ENCODE measurements at regions not wholly inside any gene's neighbourhood (a gene's known extent, or its start where the extent isn't known, plus 50 kb on each side); places are given as distances from the start of the nearest gene placed in this dataset.

DNA sequence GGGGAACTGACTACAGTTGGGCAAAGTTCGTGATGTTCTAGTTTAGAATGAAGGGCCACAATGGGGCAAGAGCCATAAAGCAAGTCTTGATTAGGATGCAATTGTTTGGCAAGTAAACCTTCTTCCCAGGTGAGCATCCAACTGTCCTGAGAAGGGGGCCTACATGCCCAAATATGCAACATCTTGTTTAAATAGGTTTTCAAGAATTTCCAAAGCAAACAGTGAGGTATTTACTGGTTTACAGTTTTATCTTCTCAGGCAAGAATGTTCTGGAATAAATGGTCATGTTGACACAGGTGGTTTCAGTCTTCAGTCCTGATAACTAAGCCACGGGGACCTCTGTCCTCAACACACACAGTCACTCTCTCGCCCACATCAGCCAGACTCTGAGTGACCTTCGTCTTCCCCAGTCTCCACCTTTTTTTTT lies 90.3 kb upstream of the FAM174B start:
- no peak overlapping the region for H4K8ac ChIP-seq (ENCODE audit: low read depth, low read length)
- no peaks in the 10 kb centered on the region for H3K27me3 ChIP-seq (ENCODE audit: insufficient read depth, low read length)
- H3K9me3 ChIP-seq (ENCODE audit: insufficient read depth, low read depth, low read length), result no peaks in the 10 kb centered on the region
- WGBS (ENCODE audit: extremely low coverage, insufficient coverage, insufficient read length), result no CpG with 5 or more reads among the region's 4 CpGs
- no peak overlapping the region for H3K9ac ChIP-seq (ENCODE audit: low read length)
- H3K4me1 ChIP-seq (ENCODE audit: control insufficient read depth in 1 of 2, insufficient read depth in 2 of 2, low read length in 2 of 2), result no peaks in the 10 kb centered on the region
- no peak for DNase-seq
- no peak overlapping the region for H3K23ac ChIP-seq (ENCODE audit: low read length)
- H4K91ac ChIP-seq (ENCODE audit: low read depth, low read length), result no peak overlapping the region
- no peak overlapping the region for H2BK120ac ChIP-seq (ENCODE audit: insufficient read depth, low read length, poor library complexity)
- no peak overlapping the region for H4K12ac ChIP-seq (ENCODE audit: low read depth, low read length)
- H3K4me2 ChIP-seq (ENCODE audit: low read length), result no peak overlapping the region
- no peak overlapping the region for H3K18ac ChIP-seq (ENCODE audit: low read length)
- H3K4ac ChIP-seq (ENCODE audit: low read depth, low read length), result no peak overlapping the region
- H3K14ac ChIP-seq (ENCODE audit: low read length), result no peak overlapping the region
- no peaks in the 10 kb centered on the region for H3K79me2 ChIP-seq (ENCODE audit: control insufficient read depth, insufficient read depth, low read length, poor library complexity)
- no peak overlapping the region for H2BK5ac ChIP-seq (ENCODE audit: low read depth, low read length, poor library complexity)
- no peak overlapping the region for H2AK5ac ChIP-seq (ENCODE audit: low read length)
- H2BK12ac ChIP-seq (ENCODE audit: low read length), result no peak overlapping the region
- H3K79me1 ChIP-seq (ENCODE audit: low read length), result no peaks in the 10 kb centered on the region
- H2AFZ ChIP-seq (ENCODE audit: insufficient read depth, low read length, poor library complexity), result no peak overlapping the region
- no peak overlapping the region for H3K27ac ChIP-seq (ENCODE audit: low read depth, low read length)
- no peaks in the 10 kb centered on the region for H3K36me3 ChIP-seq (ENCODE audit: control insufficient read depth in 1 of 2, insufficient read depth in 2 of 2, low read length in 2 of 2)
- H3K4me3 ChIP-seq (ENCODE audit: low read depth, low read length), result no peak overlapping the region

DNA sequence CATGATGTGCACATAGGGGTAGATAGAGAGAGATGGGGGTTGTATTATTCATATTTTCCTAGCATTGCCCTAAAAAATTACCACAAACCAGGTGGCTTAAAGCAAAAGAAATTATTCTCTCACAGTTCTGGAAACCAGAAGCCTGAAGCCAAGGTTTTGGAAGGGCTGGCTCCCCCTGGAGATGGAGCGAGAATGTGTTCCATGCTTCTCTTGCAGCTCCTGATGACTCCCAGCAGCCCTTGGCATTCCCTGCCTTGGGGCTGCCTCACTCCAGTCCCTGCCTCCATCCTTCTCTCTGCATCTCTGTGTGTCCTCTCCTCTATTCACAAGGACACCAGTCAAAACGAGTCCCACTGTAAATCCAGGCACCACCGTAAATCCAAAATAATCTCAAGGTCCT lies 91.5 kb upstream of the FAM174B start:
- Histone ChIP-seq H3K18ac (ENCODE audit: low read length) (no peak overlapping the region), H3K4me1 (ENCODE audit: control insufficient read depth in 1 of 2, insufficient read depth in 2 of 2, low read length in 2 of 2) (peaks cover 0 to 4% of the 10 kb centered on the region in 2 experiments), H3K79me1 (ENCODE audit: low read length) (no peaks in the 10 kb centered on the region), H4K91ac (ENCODE audit: low read depth, low read length) (no peak overlapping the region), H3K79me2 (ENCODE audit: control insufficient read depth, insufficient read depth, low read length, poor library complexity) (no peaks in the 10 kb centered on the region), H3K4me3 (ENCODE audit: low read depth, low read length) (no peak overlapping the region), H3K27ac (ENCODE audit: low read depth, low read length) (no peak overlapping the region), H4K8ac (ENCODE audit: low read depth, low read length) (no peak overlapping the region), H2BK5ac (ENCODE audit: low read depth, low read length, poor library complexity) (no peak overlapping the region), H4K12ac (ENCODE audit: low read depth, low read length) (no peak overlapping the region), H3K23ac (ENCODE audit: low read length) (no peak overlapping the region), H3K36me3 (ENCODE audit: control insufficient read depth in 1 of 2, insufficient read depth in 2 of 2, low read length in 2 of 2) (no peaks in the 10 kb centered on the region), H3K14ac (ENCODE audit: low read length) (no peak overlapping the region), H3K9ac (ENCODE audit: low read length) (no peak overlapping the region), H3K4ac (ENCODE audit: low read depth, low read length) (no peak overlapping the region), H3K9me3 (ENCODE audit: insufficient read depth, low read depth, low read length) (no peaks in the 10 kb centered on the region), H2AK5ac (ENCODE audit: low read length) (no peak overlapping the region), H3K4me2 (ENCODE audit: low read length) (no peak overlapping the region), H2AFZ (ENCODE audit: insufficient read depth, low read length, poor library complexity) (no peak overlapping the region), H3K27me3 (ENCODE audit: insufficient read depth, low read length) (no peaks in the 10 kb centered on the region), H2BK120ac (ENCODE audit: insufficient read depth, low read length, poor library complexity) (no peak overlapping the region), H2BK12ac (ENCODE audit: low read length) (no peak overlapping the region)
- no CpG with 5 or more reads among the region's 3 CpGs for WGBS (ENCODE audit: extremely low coverage, insufficient coverage, insufficient read length)
- peak in 1 of 2 donors; percentile 47 for DNase-seq

DNA sequence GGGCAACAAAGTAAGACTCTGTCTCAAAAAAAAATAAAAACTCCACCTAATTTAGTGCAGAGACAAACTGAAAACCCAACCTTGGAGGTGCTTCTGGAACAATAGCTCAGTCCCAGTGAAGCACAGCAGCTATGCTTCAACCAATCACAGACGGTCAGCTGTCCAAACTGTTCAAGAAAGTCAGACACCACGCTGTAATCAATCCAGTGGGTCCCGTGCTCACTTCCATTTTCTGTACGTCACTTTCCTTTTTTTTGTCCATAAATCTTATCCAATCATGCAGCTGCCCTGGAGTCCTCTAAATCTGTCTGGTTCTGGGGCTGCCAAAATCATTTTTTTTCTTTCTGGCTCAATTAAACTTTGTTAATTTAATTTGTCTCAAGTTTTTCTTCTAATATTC lies 93.6 kb upstream of the FAM174B start:
- no peak overlapping the region for H2BK12ac ChIP-seq (ENCODE audit: low read length)
- WGBS (ENCODE audit: extremely low coverage, insufficient coverage, insufficient read length), result no CpG with 5 or more reads among the region's 4 CpGs
- no peaks in the 10 kb centered on the region for H3K27me3 ChIP-seq (ENCODE audit: insufficient read depth, low read length)
- no peak overlapping the region for H4K12ac ChIP-seq (ENCODE audit: low read depth, low read length)
- no peak overlapping the region for H3K4me2 ChIP-seq (ENCODE audit: low read length)
- no peak overlapping the region for H3K4ac ChIP-seq (ENCODE audit: low read depth, low read length)
- no peaks in the 10 kb centered on the region for H3K36me3 ChIP-seq (ENCODE audit: control insufficient read depth in 1 of 2, insufficient read depth in 2 of 2, low read length in 2 of 2)
- no peak overlapping the region for H2AK5ac ChIP-seq (ENCODE audit: low read length)
- H3K18ac ChIP-seq (ENCODE audit: low read length), result no peak overlapping the region
- no peak overlapping the region for H2AFZ ChIP-seq (ENCODE audit: insufficient read depth, low read length, poor library complexity)
- H4K8ac ChIP-seq (ENCODE audit: low read depth, low read length), result no peak overlapping the region
- no peak overlapping the region for H2BK5ac ChIP-seq (ENCODE audit: low read depth, low read length, poor library complexity)
- H4K91ac ChIP-seq (ENCODE audit: low read depth, low read length), result no peak overlapping the region
- DNase-seq, result no peak
- no peak overlapping the region for H3K27ac ChIP-seq (ENCODE audit: low read depth, low read length)
- H3K4me1 ChIP-seq (ENCODE audit: control insufficient read depth in 1 of 2, insufficient read depth in 2 of 2, low read length in 2 of 2), result peaks cover 0 to 4% of the 10 kb centered on the region in 2 experiments
- no peak overlapping the region for H3K23ac ChIP-seq (ENCODE audit: low read length)
- H3K79me1 ChIP-seq (ENCODE audit: low read length), result peaks cover 2% of the 10 kb centered on the region
- H2BK120ac ChIP-seq (ENCODE audit: insufficient read depth, low read length, poor library complexity), result no peak overlapping the region
- H3K4me3 ChIP-seq (ENCODE audit: low read depth, low read length), result no peak overlapping the region
- no peaks in the 10 kb centered on the region for H3K9me3 ChIP-seq (ENCODE audit: insufficient read depth, low read depth, low read length)
- no peaks in the 10 kb centered on the region for H3K79me2 ChIP-seq (ENCODE audit: control insufficient read depth, insufficient read depth, low read length, poor library complexity)
- no peak overlapping the region for H3K9ac ChIP-seq (ENCODE audit: low read length)
- H3K14ac ChIP-seq (ENCODE audit: low read length), result no peak overlapping the region

DNA sequence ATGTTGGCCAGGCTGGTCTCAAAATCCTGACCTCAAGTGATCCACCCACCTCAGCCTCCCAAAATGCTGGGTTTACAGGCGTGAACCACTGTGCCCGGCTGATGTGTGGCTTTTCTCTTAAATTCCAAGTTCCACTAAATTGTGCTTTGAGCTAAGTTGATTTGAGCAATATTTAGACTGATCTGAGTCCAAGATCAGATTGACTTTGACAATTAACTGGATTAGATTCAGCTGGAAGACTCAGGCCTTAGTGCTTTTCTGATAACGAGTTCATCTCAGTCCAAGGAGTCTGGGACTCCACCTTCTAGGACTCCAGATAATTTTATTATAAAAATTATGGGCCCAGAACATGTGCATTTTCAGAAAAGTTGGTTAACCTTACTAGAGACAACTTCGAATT lies 94.4 kb upstream of the FAM174B start:
- DNase-seq, result no peak
- H3K4ac ChIP-seq (ENCODE audit: low read depth, low read length), result no peak overlapping the region
- H3K4me2 ChIP-seq (ENCODE audit: low read length), result no peak overlapping the region
- H4K91ac ChIP-seq (ENCODE audit: low read depth, low read length), result no peak overlapping the region
- H3K4me1 ChIP-seq (ENCODE audit: control insufficient read depth in 1 of 2, insufficient read depth in 2 of 2, low read length in 2 of 2), result peaks cover 0 to 4% of the 10 kb centered on the region in 2 experiments
- H2BK120ac ChIP-seq (ENCODE audit: insufficient read depth, low read length, poor library complexity), result no peak overlapping the region
- no peak overlapping the region for H2BK5ac ChIP-seq (ENCODE audit: low read depth, low read length, poor library complexity)
- no peak overlapping the region for H2AFZ ChIP-seq (ENCODE audit: insufficient read depth, low read length, poor library complexity)
- no peak overlapping the region for H3K27ac ChIP-seq (ENCODE audit: low read depth, low read length)
- H3K4me3 ChIP-seq (ENCODE audit: low read depth, low read length), result no peak overlapping the region
- no peak overlapping the region for H3K14ac ChIP-seq (ENCODE audit: low read length)
- H3K79me2 ChIP-seq (ENCODE audit: control insufficient read depth, insufficient read depth, low read length, poor library complexity), result no peaks in the 10 kb centered on the region
- no CpG with 5 or more reads among the region's 4 CpGs for WGBS (ENCODE audit: extremely low coverage, insufficient coverage, insufficient read length)
- no peak overlapping the region for H3K18ac ChIP-seq (ENCODE audit: low read length)
- H3K23ac ChIP-seq (ENCODE audit: low read length), result no peak overlapping the region
- no peak overlapping the region for H2BK12ac ChIP-seq (ENCODE audit: low read length)
- peaks cover 2% of the 10 kb centered on the region for H3K79me1 ChIP-seq (ENCODE audit: low read length)
- H4K12ac ChIP-seq (ENCODE audit: low read depth, low read length), result no peak overlapping the region
- no peak overlapping the region for H3K9ac ChIP-seq (ENCODE audit: low read length)
- no peaks in the 10 kb centered on the region for H3K27me3 ChIP-seq (ENCODE audit: insufficient read depth, low read length)
- no peak overlapping the region for H2AK5ac ChIP-seq (ENCODE audit: low read length)
- H3K36me3 ChIP-seq (ENCODE audit: control insufficient read depth in 1 of 2, insufficient read depth in 2 of 2, low read length in 2 of 2), result no peaks in the 10 kb centered on the region
- H4K8ac ChIP-seq (ENCODE audit: low read depth, low read length), result no peak overlapping the region
- no peaks in the 10 kb centered on the region for H3K9me3 ChIP-seq (ENCODE audit: insufficient read depth, low read depth, low read length)
